ENCODE measurements at regions not wholly inside any gene's neighbourhood (a gene's known extent, or its start where the extent isn't known, plus 50 kb on each side); places are given as distances from the start of the nearest gene placed in this dataset.
"Not testable (repeated sequence)": the region's sequence is repeated elsewhere in the genome, so short reads cannot be mapped to it uniquely, and the experiment has no call there.

GRCh38 chr9:135405145-135405464 lies 74.5 kb upstream of the PPP1R26 start:
- DNase-seq (ENCODE audit: low spot score), result not testable (repeated sequence)

- DNase-seq (ENCODE audit: low spot score), result no peak
These were observed 70.9 kb upstream of the PPP1R26 start for GRCh38 chr9:135408476-135409254.

GRCh38 chr9:135409286-135410200 lies 70.0 kb upstream of the PPP1R26 start:
- no peak for DNase-seq (ENCODE audit: low spot score)

- DNase-seq (ENCODE audit: low spot score), result no peak
These were observed 69.2 kb upstream of the PPP1R26 start for GRCh38 chr9:135410421-135410820.

GRCh38 chr9:135410831-135411473 lies 68.6 kb upstream of the PPP1R26 start:
- no peak for DNase-seq (ENCODE audit: low spot score)

DNA sequence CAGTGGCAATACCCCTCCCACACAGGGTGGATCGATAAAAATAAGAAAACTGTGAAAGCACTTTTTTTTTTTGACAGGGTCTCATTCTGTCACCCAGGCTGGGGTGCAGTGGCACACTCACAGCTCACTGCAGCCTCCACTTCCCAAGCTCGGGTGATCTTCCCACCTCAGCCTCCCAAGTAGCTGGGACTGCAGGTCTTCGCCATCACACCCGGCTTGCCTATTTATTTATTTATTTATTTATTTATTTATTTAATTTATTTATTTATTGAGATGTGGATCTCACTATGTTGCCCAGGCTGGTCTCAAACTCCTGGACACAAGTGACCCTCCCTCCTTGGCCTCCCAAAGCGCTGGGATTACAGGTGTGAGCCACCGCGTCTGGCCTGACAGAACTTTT lies 68.0 kb upstream of the PPP1R26 start:
- not testable (repeated sequence) for DNase-seq (ENCODE audit: low spot score)

- peak; percentile 25 for DNase-seq (ENCODE audit: low spot score)
These were observed 67.1 kb upstream of the PPP1R26 start for GRCh38 chr9:135412315-135413085.

DNA sequence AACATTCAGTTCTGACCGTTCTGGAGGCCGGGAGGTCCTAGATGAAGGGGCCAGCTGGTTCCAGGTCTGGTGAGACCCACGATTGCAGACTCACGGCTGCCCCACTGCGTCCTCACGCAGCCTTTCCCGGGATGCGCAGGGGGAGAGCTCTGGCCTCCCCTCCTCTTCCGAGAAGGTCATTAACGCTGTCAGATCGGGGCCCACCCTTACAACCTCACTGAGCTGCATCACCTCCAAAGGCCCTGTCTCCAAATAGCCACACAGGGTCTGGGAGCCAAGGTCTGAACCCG lies 66.6 kb upstream of the PPP1R26 start:
- no peak for DNase-seq (ENCODE audit: low spot score)

DNA sequence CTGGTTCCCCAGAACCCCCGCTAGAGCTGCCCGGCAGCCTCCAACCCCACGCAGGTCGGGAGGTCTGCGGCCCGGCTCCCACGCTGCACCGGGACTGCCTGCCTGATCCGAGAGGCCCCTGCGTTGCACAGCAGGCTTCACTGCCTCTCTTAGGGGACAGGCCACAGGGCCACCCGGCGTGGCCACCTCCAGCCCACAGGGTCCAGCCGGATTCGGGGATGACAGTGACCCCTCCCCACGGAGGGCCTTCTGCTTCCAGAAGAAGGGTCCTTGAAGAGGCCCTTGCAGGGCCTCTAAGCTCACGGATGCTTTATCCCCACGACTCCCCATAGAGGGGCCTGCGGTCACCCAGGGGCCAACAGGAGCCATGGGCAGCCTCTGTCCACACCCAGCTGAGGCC lies 66.1 kb upstream of the PPP1R26 start:
- DNase-seq (ENCODE audit: low spot score), result no peak

- DNase-seq (ENCODE audit: low spot score), result no peak
These were observed 65.3 kb upstream of the PPP1R26 start for GRCh38 chr9:135414293-135414692.

GRCh38 chr9:135415586-135415985 lies 64.0 kb upstream of the PPP1R26 start:
- DNase-seq (ENCODE audit: low spot score), result no peak

DNA sequence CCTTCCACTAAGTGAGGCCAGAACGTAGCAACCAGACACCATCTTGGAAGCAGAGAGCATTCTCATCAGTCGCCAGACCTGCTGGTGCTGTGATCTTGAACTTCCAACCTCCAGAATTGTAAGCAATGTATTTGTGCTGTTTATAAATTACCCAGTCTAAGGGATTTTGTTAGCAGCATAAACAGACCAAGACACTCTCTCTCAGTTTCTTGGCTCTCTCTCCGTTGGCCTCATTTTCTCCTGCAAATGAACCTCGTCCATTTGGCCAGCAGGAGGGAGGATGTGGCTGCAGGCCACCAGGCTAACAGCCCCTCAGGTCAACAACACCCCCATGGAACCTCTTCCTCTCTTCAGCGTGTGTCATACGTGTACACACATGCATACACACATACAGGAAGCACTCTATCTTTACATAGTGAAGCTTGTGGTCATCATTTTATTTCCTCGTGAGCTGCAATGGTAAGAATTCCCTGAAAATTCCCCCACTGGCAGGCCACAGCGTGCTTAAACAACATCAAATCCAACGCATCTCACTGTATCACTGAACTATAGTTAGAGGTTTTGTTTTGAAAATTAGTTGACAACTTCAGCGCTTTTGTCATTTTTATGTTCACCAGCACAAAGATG lies 62.8 kb upstream of the PPP1R26 start:
- DNase-seq (ENCODE audit: low spot score), result no peak

- DNase-seq (ENCODE audit: low spot score), result no peak
These were observed 61.4 kb upstream of the PPP1R26 start for GRCh38 chr9:135418161-135418560.

DNA sequence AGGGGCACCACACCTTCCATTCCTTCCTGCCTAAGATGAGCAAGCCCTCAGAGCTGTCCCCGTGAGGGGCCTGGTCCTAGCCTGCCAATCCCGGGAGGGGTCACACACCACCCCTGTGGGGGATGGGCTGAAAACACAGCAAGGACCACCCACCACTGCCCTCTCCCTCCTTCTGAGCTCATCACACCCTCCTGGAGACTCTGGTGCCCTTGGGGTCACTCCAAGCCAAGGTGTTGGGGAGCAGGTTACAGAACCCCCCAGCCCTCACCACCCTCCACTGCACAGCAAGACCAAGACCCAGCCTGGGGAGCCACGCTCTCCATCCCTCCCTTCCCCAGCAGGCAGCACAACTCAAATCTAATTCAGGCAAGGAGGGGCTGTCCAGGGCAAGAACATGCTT lies 60.5 kb upstream of the PPP1R26 start:
- DNase-seq (ENCODE audit: low spot score), result no peak

GRCh38 chr9:135422341-135422944 lies 57.1 kb upstream of the PPP1R26 start:
- DNase-seq (ENCODE audit: low spot score), result no peak

- no peak for DNase-seq (ENCODE audit: low spot score)
These were observed 55.9 kb upstream of the PPP1R26 start for GRCh38 chr9:135423725-135424124.
